Activated T-helper 1 cell treated with Interleukin-2 at 50 U/mL for 16 hours (primary cell): ENCODE measurements at regions not wholly inside any gene's neighbourhood (a gene's known extent, or its start where the extent isn't known, plus 50 kb on each side); places are given as distances from the start of the nearest gene placed in this dataset.
"Not testable (repeated sequence)": the region's sequence is repeated elsewhere in the genome, so short reads cannot be mapped to it uniquely, and the experiment has no call there.

Source experiments
- DNase-seq: peaks from one replicate; pipeline ENCODE4 v3.0.0-alpha.2; 2020; ENCODE audit warnings: low read depth

- DNase-seq: not testable (repeated sequence)
These were observed 52.5 kb upstream of the CCDC71L start for GRCh38 chr7:106713452-106713851.

- DNase-seq: not testable (repeated sequence)
These were observed 53.9 kb upstream of the CCDC71L start for GRCh38 chr7:106714590-106715442.

GRCh38 chr7:106715730-106716129 is 54.8 kb upstream of the CCDC71L start:
- no peak for DNase-seq

GRCh38 chr7:106717254-106717954 is 56.4 kb upstream of the CCDC71L start:
- DNase-seq: no peak

GRCh38 chr7:106717955-106718871 is 57.3 kb upstream of the CCDC71L start:
- DNase-seq: peak; percentile 21

- DNase-seq: no peak
These were observed 59.7 kb upstream of the CCDC71L start for GRCh38 chr7:106720641-106721040.

- DNase-seq: no peak
These were observed 61.1 kb upstream of the CCDC71L start for GRCh38 chr7:106721816-106722785.

GRCh38 chr7:106723398-106723797 is 62.4 kb upstream of the CCDC71L start:
- DNase-seq: no peak

GRCh38 chr7:106729720-106730385 is 68.9 kb upstream of the CCDC71L start:
- no peak for DNase-seq

GRCh38 chr7:106731187-106731586 is 70.2 kb upstream of the CCDC71L start:
- DNase-seq: no peak

- no peak for DNase-seq
These were observed 70.9 kb upstream of the CCDC71L start for GRCh38 chr7:106731646-106732444.

- DNase-seq: no peak
These were observed 74.7 kb upstream of the CCDC71L start for GRCh38 chr7:106735637-106736036.

GRCh38 chr7:106736123-106736507 is 75.2 kb upstream of the CCDC71L start:
- no peak for DNase-seq

- DNase-seq: no peak
These were observed 75.7 kb upstream of the CCDC71L start for GRCh38 chr7:106736508-106737201.

GRCh38 chr7:106737202-106737562 is 76.2 kb upstream of the CCDC71L start:
- no peak for DNase-seq

GRCh38 chr7:106740806-106741205 is 79.8 kb upstream of the CCDC71L start:
- no peak for DNase-seq

- no peak for DNase-seq
These were observed 83.7 kb upstream of the CCDC71L start for GRCh38 chr7:106744563-106745091.

GRCh38 chr7:106747301-106747700 is 86.3 kb upstream of the CCDC71L start:
- not testable (repeated sequence) for DNase-seq

- DNase-seq: no peak
These were observed 86.8 kb upstream of the CCDC71L start for GRCh38 chr7:106747804-106748203.
